ENCODE measurements at regions not wholly inside any gene's neighbourhood (a gene's known extent, or its start where the extent isn't known, plus 50 kb on each side); places are given as distances from the start of the nearest gene placed in this dataset.

GRCh38 chr18:1103537-1103936 is 198.9 kb downstream of the ADCYAP1 start:
- TF ChIP-seq CTCF (IDR thresholded peaks at IDR 0.05) (no peak), POLR2A (IDR thresholded peaks at IDR 0.05) (no peak), POLR2AphosphoS5 (IDR thresholded peaks at IDR 0.05) (no peak), EP300 (IDR thresholded peaks at IDR 0.05) (no peak)
- no peak for DNase-seq

GRCh38 chr18:1104181-1104881 is 199.7 kb downstream of the ADCYAP1 start:
- H3K4me1 ChIP-seq = no peaks in the 10 kb centered on the region
- H3K4me3 ChIP-seq = no peak overlapping the region
- TF ChIP-seq EP300 (IDR thresholded peaks at IDR 0.05) (no peak), CTCF (IDR thresholded peaks at IDR 0.05) (no peak), POLR2AphosphoS5 (IDR thresholded peaks at IDR 0.05) (no peak), POLR2A (IDR thresholded peaks at IDR 0.05) (no peak)
- 62 to 65% methylated on average over 4 of the region's 4 CpGs for WGBS, 2 donors
- no peak for DNase-seq
- peak overlapping the region in 1 of 4 donors; percentile 7 for H3K27ac ChIP-seq
- H3K27me3 ChIP-seq = no peaks in the 10 kb centered on the region
- no peaks in the 10 kb centered on the region for H3K9me3 ChIP-seq
- intact Hi-C loops (cut with DNase I) = no loop called here
- no peaks in the 10 kb centered on the region for H3K36me3 ChIP-seq

More at GRCh38 chr18:1103537-1103936, 198.9 kb downstream of the ADCYAP1 start:
- Histone ChIP-seq H3K36me3 (no peaks in the 10 kb centered on the region), H3K9me3 (no peaks in the 10 kb centered on the region), H3K4me1 (no peaks in the 10 kb centered on the region), H3K4me3 (no peak overlapping the region), H3K27ac (no peak overlapping the region), H3K27me3 (no peaks in the 10 kb centered on the region)
- WGBS, 2 donors = 47 to 56% methylated on average over 2 of the region's 2 CpGs
- intact Hi-C loops (cut with DNase I) = no loop called here

GRCh38 chr18:1124495-1124894 is 219.8 kb downstream of the ADCYAP1 start:
- TF ChIP-seq POLR2A (IDR thresholded peaks at IDR 0.05) (no peak), CTCF (IDR thresholded peaks at IDR 0.05) (no peak), POLR2AphosphoS5 (IDR thresholded peaks at IDR 0.05) (no peak), EP300 (IDR thresholded peaks at IDR 0.05) (no peak)
- no peak for DNase-seq
- intact Hi-C loops (cut with DNase I) = no loop called here
- Histone ChIP-seq H3K4me1 (no peaks in the 10 kb centered on the region), H3K27me3 (no peaks in the 10 kb centered on the region), H3K4me3 (no peak overlapping the region), H3K27ac (no peak overlapping the region), H3K9me3 (no peaks in the 10 kb centered on the region), H3K36me3 (no peaks in the 10 kb centered on the region)
- 94 to 95% methylated on average over 2 of the region's 2 CpGs for WGBS, 2 donors

- intact Hi-C loops (cut with DNase I) = no loop called here
- 50 to 65% methylated on average over 2 of the region's 2 CpGs for WGBS, 2 donors
- no peak overlapping the region for H3K4me3 ChIP-seq
Measured at GRCh38 chr18:1133541-1133940, 228.9 kb downstream of the ADCYAP1 start.

More at GRCh38 chr18:1133541-1133940, 228.9 kb downstream of the ADCYAP1 start:
- Histone ChIP-seq H3K27me3 (no peaks in the 10 kb centered on the region), H3K36me3 (no peaks in the 10 kb centered on the region), H3K4me1 (no peaks in the 10 kb centered on the region), H3K9me3 (peaks cover 0 to 2% (median 0%) of the 10 kb centered on the region in 4 donors), H3K27ac (no peak overlapping the region)
- TF ChIP-seq POLR2AphosphoS5 (IDR thresholded peaks at IDR 0.05) (no peak), CTCF (IDR thresholded peaks at IDR 0.05) (no peak), POLR2A (IDR thresholded peaks at IDR 0.05) (no peak), EP300 (IDR thresholded peaks at IDR 0.05) (no peak)
- DNase-seq = no peak

All from sigmoid colon (tissue), 6 donors.